HepG2 (cell line): ENCODE measurements at regions not wholly inside any gene's neighbourhood (a gene's known extent, or its start where the extent isn't known, plus 50 kb on each side); places are given as distances from the start of the nearest gene placed in this dataset.

Experiments
- ATAC-seq: fragments of 200-7000 bp; cut with Tn5 transposase; 3 replicates; pipeline ENCODE4 v1.9.1; 2020; ENCODE audit warnings: mild to moderate bottlenecking, moderate library complexity
- BruUV-seq: library from RNA; stranded (reverse); fragments of 400-500 nt; replicated peaks from 2 replicates; lab custom pipeline; 2021; lab: Mats Ljungman, UMichigan
- CTCF ChIA-PET: fragments of 300-600 bp; formaldehyde crosslinking; extraction: SDS; loops from one replicate; lab custom pipeline; 2021; ENCODE audit warnings: low total read pairs, inconsistent platforms, low intra/inter-chr PET ratio; lab: Yijun Ruan, JAX
- POLR2A ChIA-PET: fragments of 350-600 bp; sonication (Branson Sonifier 250); formaldehyde crosslinking; loops from one replicate; lab custom pipeline; 2020; ENCODE audit warnings: antibody characterized with exemption, inconsistent platforms; lab: Yijun Ruan, JAX
- DNase-seq: peaks from one replicate; pipeline ENCODE4 v3.0.0-alpha.2; 2015; ENCODE audit warnings: low spot score
- FAIRE-seq: peaks from 3 replicates; lab custom pipeline; 2011; peaks lifted over from hg19 to GRCh38; lab: Jason Lieb, UNC
- H2AFZ ChIP-seq: one replicate; pipeline ENCODE4 v1.6.1; 2011; ENCODE audit warnings: low read length, inconsistent platforms
- H3K27ac ChIP-seq: fragments of 300-600 bp; 3 replicates; pipeline ENCODE4 v1.8.0; 2011; ENCODE audit warnings: mixed run types, mild to moderate bottlenecking, mixed read lengths, low read length, inconsistent platforms; ENCODE audit not compliant: insufficient read depth; ENCODE audit errors: extremely low read length
- H3K27me3 ChIP-seq, 2 experiments: fragments of 200-600 bp in 1 of 2; 2 replicates in 1 of 2; 3 replicates in 1 of 2; pipeline versions ENCODE4 v1.6.0 to v1.8.0; 2011; ENCODE audit warnings: low read length in 2 of 2, mild to moderate bottlenecking in 2 of 2, moderate library complexity in 2 of 2, inconsistent platforms in 1 of 2; ENCODE audit not compliant: insufficient read depth in 2 of 2, control insufficient read depth in 1 of 2
- H3K36me3 ChIP-seq, 2 experiments: fragments of 200-600 bp in 1 of 2; replicated peaks in 1 of 2; 2 replicates in 1 of 2; 3 replicates in 1 of 2; pipeline versions ENCODE4 v1.5.1 to v1.8.0; 2011; ENCODE audit warnings: low read length in 2 of 2, inconsistent platforms in 1 of 2; ENCODE audit not compliant: insufficient read depth in 2 of 2, control insufficient read depth in 1 of 2
- H3K4me1 ChIP-seq: 2 replicates; pipeline ENCODE4 v1.5.1; 2012; ENCODE audit warnings: low read length, inconsistent platforms; ENCODE audit not compliant: insufficient read depth
- H3K4me2 ChIP-seq: 2 replicates; pipeline ENCODE4 v1.6.0; 2011; ENCODE audit warnings: low read depth, low read length, inconsistent platforms
- H3K4me3 ChIP-seq, 3 experiments: fragments of 200-600 bp in 1 of 3; sonication (generic), shearing (Covaris generic) in 1 of 3; replicated peaks in 1 of 3; 2 replicates each; pipeline ENCODE4 v1.5.1; 2011 to 2016; ENCODE audit warnings: low read length in 3 of 3, inconsistent platforms in 2 of 3, low read depth in 2 of 3, mild to moderate bottlenecking in 2 of 3, control low read depth in 1 of 3, mixed read lengths in 1 of 3; ENCODE audit not compliant: insufficient read depth in 1 of 3
- H3K79me2 ChIP-seq: one replicate; pipeline ENCODE4 v1.6.1; 2011; ENCODE audit warnings: low read length, inconsistent platforms; ENCODE audit not compliant: insufficient read depth
- H3K9ac ChIP-seq: 2 replicates; pipeline ENCODE4 v1.6.0; 2011; ENCODE audit warnings: mild to moderate bottlenecking, low read depth, low read length, inconsistent platforms; ENCODE audit not compliant: insufficient read depth
- H3K9me3 ChIP-seq: 2 replicates; pipeline ENCODE4 v1.5.1; 2012; ENCODE audit warnings: mild to moderate bottlenecking, low read length
- H4K20me1 ChIP-seq: 2 replicates; pipeline ENCODE4 v1.6.0; 2011; ENCODE audit warnings: inconsistent platforms, mild to moderate bottlenecking, low read length, moderate library complexity; ENCODE audit not compliant: insufficient read depth
- ATF1 ChIP-seq: IDR thresholded peaks from 2 replicates; pipeline ENCODE4 v1.6.1; 2016; ENCODE audit warnings: mild to moderate bottlenecking, control low read depth
- CAMTA2 ChIP-seq: sonication (generic); formaldehyde crosslinking; IDR thresholded peaks from 2 replicates; pipeline ENCODE4 v1.4.0; 2020; ENCODE audit warnings: mild to moderate bottlenecking, missing genetic modification reagents, borderline replicate concordance
- DR1 ChIP-seq: sonication (generic); formaldehyde crosslinking; IDR thresholded peaks from 2 replicates; pipeline ENCODE4 v1.8.0; 2021; ENCODE audit warnings: mild to moderate bottlenecking, missing genetic modification reagents, inconsistent platforms
- FLYWCH1 ChIP-seq: sonication (generic); formaldehyde crosslinking; IDR thresholded peaks from 2 replicates; pipeline ENCODE4 v1.8.1; 2023; ENCODE audit warnings: mild to moderate bottlenecking, missing genetic modification reagents
- GABPA ChIP-seq, 2 experiments: IDR thresholded peaks; 2 replicates each; pipeline ENCODE4 v1.6.1; 2011 to 2016; ENCODE audit warnings: low read depth in 2 of 2, low read length in 1 of 2, missing biosample characterization in 1 of 2, missing genetic modification characterization in 1 of 2
- MXD4 ChIP-seq: IDR thresholded peaks from 2 replicates; pipeline ENCODE4 v1.6.1; 2016; ENCODE audit warnings: mild to moderate bottlenecking, missing biosample characterization, missing genetic modification reagents
- PITX1 ChIP-seq: sonication (generic); formaldehyde crosslinking; IDR thresholded peaks from 2 replicates; pipeline ENCODE4 v1.5.1; 2020; ENCODE audit warnings: mild to moderate bottlenecking, missing genetic modification reagents
- RFXANK ChIP-seq: IDR thresholded peaks from 2 replicates; pipeline ENCODE4 v1.6.1; 2016
- SMAD9 ChIP-seq: sonication (generic); formaldehyde crosslinking; IDR thresholded peaks from 2 replicates; pipeline ENCODE4 v1.5.1; 2020; ENCODE audit warnings: mild to moderate bottlenecking, missing genetic modification reagents
- ZFP36 ChIP-seq: fragments of 150-350 bp; IDR thresholded peaks from 2 replicates; pipeline ENCODE4 v1.6.1; 2018; ENCODE audit warnings: borderline replicate concordance, low read length, low read depth; ENCODE audit not compliant: partially characterized antibody
- ZNF160 ChIP-seq: sonication (generic); formaldehyde crosslinking; IDR thresholded peaks from 2 replicates; pipeline ENCODE4 v1.8.0; 2022; ENCODE audit warnings: mild to moderate bottlenecking, inconsistent platforms, missing genetic modification reagents
- ZNF180 ChIP-seq: sonication (generic); formaldehyde crosslinking; IDR thresholded peaks from 2 replicates; pipeline ENCODE4 v1.4.0; 2020; ENCODE audit warnings: low read depth, missing genetic modification reagents, borderline replicate concordance
- ZNF496 ChIP-seq: sonication (generic); formaldehyde crosslinking; IDR thresholded peaks from 2 replicates; pipeline ENCODE4 v1.8.1; 2023; ENCODE audit warnings: mild to moderate bottlenecking, moderate library complexity, missing genetic modification reagents; ENCODE audit not compliant: insufficient replicate concordance
- ZNF512B ChIP-seq: sonication (generic); formaldehyde crosslinking; IDR thresholded peaks from 2 replicates; pipeline ENCODE4 v1.5.1; 2020; ENCODE audit warnings: missing genetic modification reagents, mild to moderate bottlenecking, borderline replicate concordance
- ZNF589 ChIP-seq: sonication (generic); formaldehyde crosslinking; conservative IDR thresholded peaks from 2 replicates; pipeline ENCODE4 v1.8.0; 2022; ENCODE audit warnings: mild to moderate bottlenecking, moderate library complexity, missing genetic modification reagents
- ZNF781 ChIP-seq: sonication (generic); formaldehyde crosslinking; IDR thresholded peaks from 2 replicates; pipeline ENCODE4 v1.5.1; 2020; ENCODE audit warnings: borderline replicate concordance, mild to moderate bottlenecking, missing genetic modification reagents; ENCODE audit errors: not compliant biosample characterization
- WGBS: methylation state at CpG from one replicate; pipeline ENCODE4 v1.1.6; 2017; ENCODE audit warnings: low lambda C conversion rate; 5-methylcytosine and 5-hydroxymethylcytosine counted together
- in situ Hi-C: cut with HindIII; loops from 2 replicates; pipeline ENCODE4 v1.10.0; 2017; ENCODE audit warnings: low pct_unique_long_range_greater_than_20kb; ENCODE audit not compliant: extremely low pct_ligation_motif_present
- intact Hi-C: fragments of 100-400 bp; cut with micrococcal nuclease; formaldehyde crosslinking; loops from one replicate; pipeline ENCODE4 v1.10.0; 2022; ENCODE audit not compliant: unreplicated experiment
- TF ChIP-seq, protein P1 (sequence below): sonication (generic); formaldehyde crosslinking; IDR thresholded peaks from 2 replicates; pipeline ENCODE4 v1.5.0; 2020; ENCODE audit warnings: missing genetic modification reagents, mild to moderate bottlenecking, borderline replicate concordance
- TF ChIP-seq, protein P2 (sequence below): fragments of 450-650 bp; IDR thresholded peaks from 2 replicates; pipeline ENCODE4 v1.6.1; 2016
- TF ChIP-seq, protein P3 (sequence below): IDR thresholded peaks from 2 replicates; pipeline ENCODE4 v1.6.1; 2016; ENCODE audit warnings: missing compliant biosample characterization, missing genetic modification reagents, borderline replicate concordance

- no peak for DNase-seq
Observed at GRCh38 chr3:107882261-107882660, 208.6 kb downstream of the CD47 start.

More at GRCh38 chr3:107882261-107882660, 208.6 kb downstream of the CD47 start:
- POLR2A ChIA-PET = no interaction called here
- in situ Hi-C loops (no loop called here), intact Hi-C loops (no loop called here)
- CTCF ChIA-PET = no interaction called here
- Histone ChIP-seq H2AFZ (no peak overlapping the region), H3K27me3 (no peaks in the 10 kb centered on the region), H3K27ac (no peak overlapping the region), H3K36me3 (no peaks in the 10 kb centered on the region), H3K79me2 (no peaks in the 10 kb centered on the region), H3K4me3 (no peak overlapping the region), H3K4me1 (no peaks in the 10 kb centered on the region), H4K20me1 (no peaks in the 10 kb centered on the region; the same call in 1 of the 2 replicates), H3K9me3 (no peaks in the 10 kb centered on the region), H3K9ac (no peak overlapping the region), H3K4me2 (no peak overlapping the region)
- WGBS = 31% methylated on average over 4 of the region's 4 CpGs
- ATAC-seq = no peak
- BruUV-seq = no TSS peak
- no peak for TF ChIP-seq ZNF180
- no peak for TF ChIP-seq DR1
- no peak for TF ChIP-seq ATF1
- TF ChIP-seq GABPA (IDR thresholded peaks at IDR 0.05; ENCODE audit: low read depth, low read length) = no peak
- no peak for TF ChIP-seq GABPA (CRISPR knock-in tag; IDR thresholded peaks at IDR 0.05; ENCODE audit: low read depth)
- no peak for TF ChIP-seq ZFP36
- TF ChIP-seq ZNF496 (CRISPR knock-in tag) = no peak
- TF ChIP-seq RFXANK = no peak
- no peak for TF ChIP-seq MXD4 (CRISPR knock-in tag)
- TF ChIP-seq ZNF512B (CRISPR knock-in tag) = no peak
- no peak for TF ChIP-seq ZNF589 (CRISPR knock-in tag)
- TF ChIP-seq FLYWCH1 (CRISPR knock-in tag) = no peak
- TF ChIP-seq, protein P1, sequence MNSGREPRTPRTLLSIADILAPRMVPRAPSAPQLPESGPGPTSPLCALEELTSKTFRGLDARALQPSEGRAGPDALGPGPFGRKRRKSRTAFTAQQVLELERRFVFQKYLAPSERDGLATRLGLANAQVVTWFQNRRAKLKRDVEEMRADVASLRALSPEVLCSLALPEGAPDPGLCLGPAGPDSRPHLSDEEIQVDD (CRISPR knock-in tag) = no peak
- no peak for TF ChIP-seq PITX1 (CRISPR knock-in tag)
- TF ChIP-seq SMAD9 (CRISPR knock-in tag) = no peak
- TF ChIP-seq, protein P2, sequence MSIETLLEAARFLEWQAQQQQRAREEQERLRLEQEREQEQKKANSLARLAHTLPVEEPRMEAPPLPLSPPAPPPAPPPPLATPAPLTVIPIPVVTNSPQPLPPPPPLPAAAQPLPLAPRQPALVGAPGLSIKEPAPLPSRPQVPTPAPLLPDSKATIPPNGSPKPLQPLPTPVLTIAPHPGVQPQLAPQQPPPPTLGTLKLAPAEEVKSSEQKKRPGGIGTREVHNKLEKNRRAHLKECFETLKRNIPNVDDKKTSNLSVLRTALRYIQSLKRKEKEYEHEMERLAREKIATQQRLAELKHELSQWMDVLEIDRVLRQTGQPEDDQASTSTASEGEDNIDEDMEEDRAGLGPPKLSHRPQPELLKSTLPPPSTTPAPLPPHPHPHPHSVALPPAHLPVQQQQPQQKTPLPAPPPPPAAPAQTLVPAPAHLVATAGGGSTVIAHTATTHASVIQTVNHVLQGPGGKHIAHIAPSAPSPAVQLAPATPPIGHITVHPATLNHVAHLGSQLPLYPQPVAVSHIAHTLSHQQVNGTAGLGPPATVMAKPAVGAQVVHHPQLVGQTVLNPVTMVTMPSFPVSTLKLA = no peak
- TF ChIP-seq ZNF160 = no peak
- TF ChIP-seq, protein P3, sequence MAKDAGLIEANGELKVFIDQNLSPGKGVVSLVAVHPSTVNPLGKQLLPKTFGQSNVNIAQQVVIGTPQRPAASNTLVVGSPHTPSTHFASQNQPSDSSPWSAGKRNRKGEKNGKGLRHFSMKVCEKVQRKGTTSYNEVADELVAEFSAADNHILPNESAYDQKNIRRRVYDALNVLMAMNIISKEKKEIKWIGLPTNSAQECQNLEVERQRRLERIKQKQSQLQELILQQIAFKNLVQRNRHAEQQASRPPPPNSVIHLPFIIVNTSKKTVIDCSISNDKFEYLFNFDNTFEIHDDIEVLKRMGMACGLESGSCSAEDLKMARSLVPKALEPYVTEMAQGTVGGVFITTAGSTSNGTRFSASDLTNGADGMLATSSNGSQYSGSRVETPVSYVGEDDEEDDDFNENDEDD (CRISPR knock-in tag) = no peak
- TF ChIP-seq ZNF781 (CRISPR knock-in tag) = no peak
- no peak for TF ChIP-seq CAMTA2 (CRISPR knock-in tag)
- no peak for FAIRE-seq
